K562 (cell line): ENCODE measurements at regions not wholly inside any gene's neighbourhood (a gene's known extent, or its start where the extent isn't known, plus 50 kb on each side); places are given as distances from the start of the nearest gene placed in this dataset.

Experiments
- ATAC-seq: fragments of 200-7000 bp; cut with Tn5 transposase; 3 replicates; pipeline ENCODE4 v1.9.1; 2020; ENCODE audit warnings: moderate library complexity
- BruUV-seq: library from RNA; stranded (reverse); fragments of 400-500 nt; replicated peaks from 2 replicates; lab custom pipeline; 2021; lab: Mats Ljungman, UMichigan
- CTCF ChIA-PET: fragments of 300-600 bp; formaldehyde crosslinking; extraction: SDS; loops from one replicate; lab custom pipeline; 2021; ENCODE audit warnings: low intra/inter-chr PET ratio; lab: Yijun Ruan, JAX
- POLR2A ChIA-PET: fragments of 300-600, 350-650 bp; sonication (Branson Sonifier 250); formaldehyde crosslinking; extraction: SDS; loops from one replicate; lab custom pipeline; 2021; ENCODE audit warnings: antibody characterized with exemption, inconsistent platforms; lab: Yijun Ruan, JAX
- DNase-seq, 4 experiments: peaks; one replicate each; pipeline versions ENCODE4 v3.0.0 to v3.0.0-alpha.2; 2011 to 2018; ENCODE audit warnings: low spot score in 3 of 4, mixed read lengths in 3 of 4; ENCODE audit errors: extremely low read depth in 1 of 4
- FAIRE-seq: peaks from 2 replicates; lab custom pipeline; 2011; peaks lifted over from hg19 to GRCh38; lab: Jason Lieb, UNC
- H2AFZ ChIP-seq: 2 replicates; pipeline ENCODE4 v1.6.0; 2011; ENCODE audit warnings: low read depth, low read length, control low read depth, inconsistent platforms
- H3K27ac ChIP-seq: fragments of 200-600 bp; 3 replicates; pipeline ENCODE4 v1.8.0; 2011; ENCODE audit warnings: low read depth, mild to moderate bottlenecking, control low read depth, inconsistent platforms, low read length, moderate library complexity, mixed read lengths; ENCODE audit errors: extremely low read depth
- H3K27me3 ChIP-seq, 2 experiments: fragments of 300-600 bp in 1 of 2; 2 replicates in 1 of 2; 3 replicates in 1 of 2; pipeline versions ENCODE4 v1.6.0 to v1.8.0; 2011; ENCODE audit warnings: inconsistent platforms in 2 of 2, low read length in 2 of 2, mild to moderate bottlenecking in 1 of 2, mixed read lengths in 1 of 2, moderate library complexity in 1 of 2; ENCODE audit not compliant: control insufficient read depth in 2 of 2, insufficient read depth in 2 of 2
- H3K36me3 ChIP-seq: fragments of 300-600 bp; 3 replicates; pipeline ENCODE4 v1.8.0; 2011; ENCODE audit warnings: mild to moderate bottlenecking, low read length, inconsistent platforms; ENCODE audit not compliant: control insufficient read depth, insufficient read depth
- H3K4me1 ChIP-seq, 2 experiments: fragments of 200-600 bp in 1 of 2; replicated peaks in 1 of 2; 2 replicates in 1 of 2; 3 replicates in 1 of 2; pipeline versions ENCODE4 v1.5.1 to v1.8.0; 2011; ENCODE audit warnings: inconsistent platforms in 2 of 2, low read length in 2 of 2, mild to moderate bottlenecking in 1 of 2, mixed read lengths in 1 of 2, moderate library complexity in 1 of 2; ENCODE audit not compliant: control insufficient read depth in 2 of 2, insufficient read depth in 2 of 2
- H3K4me2 ChIP-seq: 2 replicates; pipeline ENCODE4 v1.6.1; 2011; ENCODE audit warnings: low read length, control low read depth, inconsistent platforms, mixed read lengths; ENCODE audit not compliant: insufficient read depth
- H3K4me3 ChIP-seq: fragments of 200-600 bp; sonication (generic), shearing (Covaris generic); 2 replicates; pipeline ENCODE4 v1.5.1; 2016; ENCODE audit warnings: control low read depth, inconsistent platforms
- H3K79me2 ChIP-seq: fragments of 200-600 bp; 3 replicates; pipeline ENCODE4 v1.8.0; 2011; ENCODE audit warnings: low read length, inconsistent platforms; ENCODE audit not compliant: control insufficient read depth, insufficient read depth
- H3K9ac ChIP-seq, 2 experiments: 2 replicates each; pipeline versions ENCODE4 v1.6.0 to v1.6.1; 2011; ENCODE audit warnings: low read depth in 2 of 2, low read length in 2 of 2, control low read depth in 1 of 2, inconsistent platforms in 1 of 2, mild to moderate bottlenecking in 1 of 2, mixed read lengths in 1 of 2; ENCODE audit not compliant: insufficient read depth in 1 of 2
- H3K9me1 ChIP-seq: one replicate; pipeline ENCODE4 v1.6.0; 2011; ENCODE audit warnings: inconsistent platforms, mild to moderate bottlenecking, low read length, moderate library complexity; ENCODE audit not compliant: control insufficient read depth, insufficient read depth
- H3K9me3 ChIP-seq: replicated peaks from 2 replicates; pipeline ENCODE4 v1.5.1; 2011; ENCODE audit warnings: low read depth, low read length, inconsistent platforms; ENCODE audit not compliant: control insufficient read depth, insufficient read depth
- H4K20me1 ChIP-seq: replicated peaks from 2 replicates; pipeline ENCODE4 v1.6.1; 2011; ENCODE audit warnings: low read length, inconsistent platforms, mixed read lengths; ENCODE audit not compliant: control insufficient read depth, insufficient read depth
- CBFA2T3 ChIP-seq: fragments of 450-650 bp; IDR thresholded peaks from 2 replicates; pipeline ENCODE4 v1.6.1; 2017
- CLOCK ChIP-seq: fragments of 250-450 bp; sonication (Bioruptor Pico); IDR thresholded peaks from 2 replicates; pipeline ENCODE4 v1.4.0; 2020; ENCODE audit warnings: mild to moderate bottlenecking, moderate library complexity, borderline replicate concordance
- ETV5 ChIP-seq: sonication (generic); formaldehyde crosslinking; IDR thresholded peaks from 2 replicates; pipeline ENCODE4 v1.4.0; 2020; ENCODE audit warnings: low read depth, mild to moderate bottlenecking, missing genetic modification reagents
- KAT8 ChIP-seq: fragments of 450-650 bp; IDR thresholded peaks from 2 replicates; pipeline ENCODE4 v1.6.1; 2016; ENCODE audit warnings: low read depth, mild to moderate bottlenecking
- PREB ChIP-seq: sonication (generic); formaldehyde crosslinking; IDR thresholded peaks from 2 replicates; pipeline ENCODE4 v1.8.1; 2023; ENCODE audit warnings: mild to moderate bottlenecking, missing genetic modification reagents
- SAP30 ChIP-seq: fragments of 200-600 bp; sonication (generic); IDR thresholded peaks from 2 replicates; pipeline ENCODE4 v1.6.1; 2012; ENCODE audit warnings: borderline replicate concordance, low read depth, mild to moderate bottlenecking, moderate library complexity, low read length, control low read depth, inconsistent platforms; ENCODE audit not compliant: insufficient read depth, poor library complexity, severe bottlenecking
- SMARCA4 ChIP-seq: fragments of 450-650 bp; IDR thresholded peaks from 2 replicates; pipeline ENCODE4 v1.6.1; 2016
- ZBTB17 ChIP-seq: fragments of 450-650 bp; formaldehyde crosslinking; IDR thresholded peaks from 2 replicates; pipeline ENCODE4 v1.4.0; 2020; ENCODE audit warnings: mild to moderate bottlenecking
- ZNF280B ChIP-seq: fragments of 250-450 bp; sonication (Bioruptor Pico); IDR thresholded peaks from 2 replicates; pipeline ENCODE4 v1.5.1; 2021; ENCODE audit warnings: mild to moderate bottlenecking
- WGBS: fragments of 100-300 bp; shearing (Covaris generic); methylation state at CpG from one replicate; pipeline ENCODE4 v1.1.6; 2016; ENCODE audit warnings: low coverage, mixed read lengths; ENCODE audit not compliant: insufficient coverage; ENCODE audit errors: missing lambda C conversion rate; 5-methylcytosine and 5-hydroxymethylcytosine counted together
- in situ Hi-C: fragments of 300-500 bp; cut with MboI; formaldehyde crosslinking; loops from 4 replicates; pipeline ENCODE4 v1.15.0; 2018; ENCODE audit warnings: inconsistent platforms, mixed read lengths
- intact Hi-C: fragments of 100-400 bp; cut with micrococcal nuclease; formaldehyde crosslinking; loops from 2 replicates; pipeline ENCODE4 v1.14.2; 2022

GRCh38 chr5:51181208-51181894 is 201.9 kb upstream of the ISL1 start:
- Histone ChIP-seq H2AFZ (no peak overlapping the region), H4K20me1 (no peaks in the 10 kb centered on the region), H3K9me1 (no peaks in the 10 kb centered on the region), H3K79me2 (no peaks in the 10 kb centered on the region), H3K9ac (no peak overlapping the region), H3K27ac (no peak overlapping the region), H3K4me2 (no peak overlapping the region), H3K4me3 (no peak overlapping the region), H3K9me3 (no peaks in the 10 kb centered on the region), H3K36me3 (no peaks in the 10 kb centered on the region), H3K27me3 (no peaks in the 10 kb centered on the region), H3K4me1 (no peaks in the 10 kb centered on the region)
- no TSS peak for BruUV-seq
- ChIA-PET POLR2A (interaction anchor here (0.7 kb wide), 1 partner anchor 83 kb away, joined by 3 read pairs; no protein-coding TSS in a partner anchor), CTCF (no interaction called here)
- ATAC-seq (no peak), DNase-seq (no peak), FAIRE-seq (no peak)
- WGBS: 3% methylated on average over 2 of the region's 3 CpGs
- intact Hi-C loops (no loop called here), in situ Hi-C loops (no loop called here)
- TF ChIP-seq KAT8 (no peak), SMARCA4 (no peak), ZNF280B (CRISPR knock-in tag) (no peak), ZBTB17 (CRISPR knock-in tag) (no peak), CLOCK (CRISPR knock-in tag) (no peak), PREB (CRISPR knock-in tag) (no peak), SAP30 (no peak), ETV5 (CRISPR knock-in tag) (no peak), CBFA2T3 (no peak)
